GM19351 (cell line): ENCODE measurements at regions not wholly inside any gene's neighbourhood (a gene's known extent, or its start where the extent isn't known, plus 50 kb on each side); places are given as distances from the start of the nearest gene placed in this dataset.
"Not testable (repeated sequence)": the region's sequence is repeated elsewhere in the genome, so short reads cannot be mapped to it uniquely, and the experiment has no call there.

Experiments used
- ATAC-seq: cut with Tn5 transposase; IDR thresholded peaks from one replicate; pipeline ENCODE4 v1.9.1; 2021; ENCODE audit warnings: mild to moderate bottlenecking, moderate library complexity; ENCODE audit not compliant: unreplicated experiment

GRCh38 chr2:2732331-2733119 lies 401.4 kb upstream of the MYT1L start:
- ATAC-seq: no peak

- no peak for ATAC-seq
Measured at GRCh38 chr2:2731816-2732284, 400.8 kb upstream of the MYT1L start.

DNA sequence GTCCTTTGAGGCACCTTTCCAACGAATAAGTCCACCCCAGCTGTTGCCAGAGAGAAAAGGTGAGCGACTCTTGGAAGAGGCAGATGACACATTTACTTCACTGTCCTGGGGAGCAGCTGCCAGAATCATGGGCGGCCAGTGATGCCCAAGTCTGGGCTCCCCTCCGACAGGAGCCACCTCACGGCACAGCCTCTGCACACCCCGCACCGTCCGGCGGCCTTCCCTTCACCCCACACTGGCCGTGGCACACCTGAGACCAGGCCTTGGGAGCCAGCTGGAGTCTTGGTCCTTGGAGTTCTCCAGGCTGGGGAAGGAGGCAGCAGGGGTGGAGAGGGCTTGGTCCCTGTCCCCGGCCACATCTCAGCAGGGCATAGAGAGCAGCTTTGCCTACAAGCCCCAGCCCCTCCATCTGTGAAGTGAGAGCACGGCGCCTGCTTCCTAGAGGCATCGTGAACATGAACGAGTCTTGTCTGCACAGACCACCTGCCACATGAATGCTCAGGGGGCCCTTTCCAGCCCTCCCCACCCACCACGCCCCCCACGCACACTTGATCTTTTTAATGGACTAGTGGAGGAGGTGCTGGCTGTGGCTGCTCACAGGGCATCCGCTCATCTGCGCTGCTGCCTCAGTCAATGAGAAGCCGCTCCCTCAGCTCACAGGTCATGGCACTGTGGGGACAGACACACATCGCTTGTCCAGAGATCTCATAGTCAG lies 400.2 kb upstream of the MYT1L start:
- ATAC-seq: no peak

GRCh38 chr2:2730301-2730833 lies 399.3 kb upstream of the MYT1L start:
- no peak for ATAC-seq

- no peak for ATAC-seq
Measured at GRCh38 chr2:2729246-2729645, 398.2 kb upstream of the MYT1L start.

DNA sequence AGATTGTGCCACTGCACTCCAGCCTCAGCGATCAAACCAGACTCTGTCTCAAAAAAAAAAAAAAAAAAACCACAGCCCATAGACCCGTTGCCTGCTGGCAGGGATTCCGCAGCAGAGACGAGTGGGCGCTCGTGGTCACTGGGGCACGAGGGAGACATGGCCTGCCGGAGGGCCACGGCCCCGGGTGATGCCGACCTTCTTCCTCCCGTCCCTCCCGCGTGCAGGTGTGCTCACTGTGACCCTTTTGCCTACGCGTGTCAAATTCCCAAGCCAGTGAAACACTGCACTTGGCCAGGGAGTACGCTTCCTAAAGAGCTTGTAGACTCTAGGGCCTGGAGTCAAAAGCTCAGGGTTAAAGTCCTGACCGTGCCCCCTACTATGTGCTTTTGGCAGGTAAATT lies 397.6 kb upstream of the MYT1L start:
- no peak for ATAC-seq

- no peak for ATAC-seq
Measured at GRCh38 chr2:2727876-2728511, 396.9 kb upstream of the MYT1L start.

DNA sequence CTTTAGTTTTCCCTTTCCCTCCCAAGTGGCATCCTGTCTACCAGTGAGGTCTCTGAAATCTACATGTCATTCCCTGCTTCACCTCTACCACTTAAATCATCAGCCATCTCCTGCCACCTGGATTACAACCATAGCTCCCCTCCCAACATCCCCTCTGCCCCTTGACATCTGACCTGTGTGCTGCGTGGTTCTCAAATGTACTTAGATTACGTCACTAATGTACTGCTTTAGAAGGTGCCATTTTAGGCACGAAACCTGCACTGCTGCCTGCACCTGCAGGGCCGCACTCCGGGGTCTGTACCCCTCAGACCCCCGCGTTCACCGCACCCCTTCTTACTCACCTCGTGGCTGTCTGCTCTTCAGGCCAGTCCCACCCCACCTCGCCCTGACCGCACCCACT lies 395.1 kb upstream of the MYT1L start:
- ATAC-seq: no peak

DNA sequence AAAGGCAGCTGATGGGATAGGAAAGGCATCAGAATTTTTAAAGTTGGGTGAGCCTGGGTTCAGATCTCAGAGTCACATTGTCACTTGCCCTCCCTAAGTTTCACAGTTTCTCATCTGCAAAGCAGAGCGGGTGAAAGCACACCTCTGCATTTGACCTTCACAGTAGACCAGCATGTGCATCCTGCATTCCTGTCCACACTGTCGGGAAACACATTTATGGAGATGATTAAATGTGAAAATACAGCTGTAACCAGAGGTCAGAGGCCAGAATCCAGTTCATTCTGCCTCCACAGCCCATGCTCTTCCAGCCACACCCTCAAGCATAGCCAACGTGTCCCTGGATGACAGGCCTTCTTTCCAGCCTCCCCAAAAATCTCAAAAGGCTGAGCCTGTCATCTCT lies 392.0 kb upstream of the MYT1L start:
- no peak for ATAC-seq

GRCh38 chr2:2721296-2721835 lies 390.3 kb upstream of the MYT1L start:
- ATAC-seq: no peak

DNA sequence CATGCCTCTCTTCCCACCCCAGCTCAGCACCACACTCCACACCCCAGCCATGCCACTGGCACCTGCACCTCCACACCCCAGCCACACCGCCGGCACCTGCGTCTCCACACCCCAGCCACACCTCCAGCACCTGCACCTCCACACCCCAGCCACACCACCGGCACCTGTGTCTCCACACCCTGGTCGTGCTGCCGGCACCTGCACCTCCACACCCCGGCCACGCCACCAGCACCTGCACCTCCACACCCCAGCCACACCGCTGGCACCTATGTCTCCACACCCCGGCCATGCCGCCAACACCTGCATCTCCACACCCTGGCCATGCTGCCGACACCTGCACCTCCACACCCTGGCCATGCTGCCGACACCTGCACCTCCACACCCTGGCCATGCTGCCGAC lies 389.7 kb upstream of the MYT1L start:
- not testable (repeated sequence) for ATAC-seq

GRCh38 chr2:2720351-2720750 lies 389.3 kb upstream of the MYT1L start:
- no peak for ATAC-seq

DNA sequence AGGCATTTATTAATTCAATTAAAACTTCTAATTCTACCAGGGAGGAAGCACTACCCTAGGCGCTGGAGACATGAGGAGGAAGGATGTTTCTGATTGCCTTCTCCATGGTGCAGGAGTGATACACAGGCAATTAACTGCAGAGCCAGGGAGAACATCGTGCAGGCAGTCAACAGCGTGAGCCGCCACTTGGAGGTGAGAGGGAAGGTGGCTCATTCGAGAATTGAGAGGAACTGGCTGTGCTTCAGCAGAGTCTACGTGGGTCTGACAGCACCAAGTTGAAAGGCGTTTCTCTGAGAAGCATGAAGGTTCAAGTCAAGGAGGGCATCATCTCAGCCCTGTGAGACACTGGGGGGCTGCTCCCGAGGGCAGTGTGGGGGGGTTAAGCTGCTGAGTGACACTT lies 388.7 kb upstream of the MYT1L start:
- no peak for ATAC-seq

- ATAC-seq: no peak
Measured at GRCh38 chr2:2719015-2719414, 387.9 kb upstream of the MYT1L start.

GRCh38 chr2:2717406-2717805 lies 386.3 kb upstream of the MYT1L start:
- ATAC-seq: no peak

DNA sequence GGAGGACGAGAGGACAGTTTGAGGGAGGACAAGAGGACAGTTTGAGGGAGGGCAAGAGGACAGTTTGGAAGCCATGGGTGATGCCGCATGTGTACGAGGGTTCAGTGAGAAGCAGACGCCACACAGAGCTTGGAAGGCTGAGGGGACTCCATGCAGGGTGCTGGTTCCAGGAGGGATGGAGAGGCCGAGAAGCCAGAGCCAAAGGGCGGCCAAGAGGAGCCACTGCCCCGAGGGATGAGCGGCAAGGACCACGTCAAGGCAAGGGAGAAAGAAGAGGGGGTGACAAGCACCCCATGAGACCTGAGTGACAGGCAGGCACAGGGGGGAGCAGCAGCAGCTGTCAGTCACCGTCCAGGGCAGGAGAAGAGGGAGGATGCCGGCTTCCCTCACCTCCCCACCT lies 385.7 kb upstream of the MYT1L start:
- no peak for ATAC-seq

- no peak for ATAC-seq
Measured at GRCh38 chr2:2715036-2715818, 384.2 kb upstream of the MYT1L start.

GRCh38 chr2:2714408-2714807 lies 383.3 kb upstream of the MYT1L start:
- no peak for ATAC-seq

GRCh38 chr2:2709431-2709770 lies 378.3 kb upstream of the MYT1L start:
- ATAC-seq: no peak

GRCh38 chr2:2708575-2709430 lies 377.7 kb upstream of the MYT1L start:
- no peak for ATAC-seq
